Neural cell (in vitro differentiated cells): ENCODE measurements at regions not wholly inside any gene's neighbourhood (a gene's known extent, or its start where the extent isn't known, plus 50 kb on each side); places are given as distances from the start of the nearest gene placed in this dataset.

Source experiments
- EP300 ChIP-seq: fragments of 450-650 bp; conservative IDR thresholded peaks from 2 replicates; pipeline ENCODE4 v1.6.1; 2014; ENCODE audit warnings: antibody characterized with exemption, mild to moderate bottlenecking, moderate library complexity; ENCODE audit not compliant: poor library complexity, severe bottlenecking
- POLR2AphosphoS5 ChIP-seq: IDR thresholded peaks from 2 replicates; pipeline ENCODE4 v1.6.1; 2012
- RAD21 ChIP-seq: fragments of 450-650 bp; conservative IDR thresholded peaks from 2 replicates; pipeline ENCODE4 v1.6.1; 2014; ENCODE audit warnings: antibody characterized with exemption, mild to moderate bottlenecking, moderate library complexity
- SMC3 ChIP-seq: fragments of 450-650 bp; conservative IDR thresholded peaks from 2 replicates; pipeline ENCODE4 v1.6.1; 2014; ENCODE audit warnings: antibody characterized with exemption, mild to moderate bottlenecking, moderate library complexity; ENCODE audit not compliant: poor library complexity
- TAF1 ChIP-seq: IDR thresholded peaks from 2 replicates; pipeline ENCODE4 v1.6.1; 2012; ENCODE audit warnings: low read depth
- TF ChIP-seq, protein P1 (sequence below): fragments of 450-650 bp; IDR thresholded peaks from 2 replicates; pipeline ENCODE4 v1.5.1; 2014; ENCODE audit warnings: antibody characterized with exemption, mild to moderate bottlenecking, moderate library complexity; ENCODE audit not compliant: poor library complexity, severe bottlenecking
- TF ChIP-seq, protein P2 (sequence below): IDR thresholded peaks from 2 replicates; pipeline ENCODE4 v1.6.1; 2012; ENCODE audit warnings: borderline replicate concordance

DNA sequence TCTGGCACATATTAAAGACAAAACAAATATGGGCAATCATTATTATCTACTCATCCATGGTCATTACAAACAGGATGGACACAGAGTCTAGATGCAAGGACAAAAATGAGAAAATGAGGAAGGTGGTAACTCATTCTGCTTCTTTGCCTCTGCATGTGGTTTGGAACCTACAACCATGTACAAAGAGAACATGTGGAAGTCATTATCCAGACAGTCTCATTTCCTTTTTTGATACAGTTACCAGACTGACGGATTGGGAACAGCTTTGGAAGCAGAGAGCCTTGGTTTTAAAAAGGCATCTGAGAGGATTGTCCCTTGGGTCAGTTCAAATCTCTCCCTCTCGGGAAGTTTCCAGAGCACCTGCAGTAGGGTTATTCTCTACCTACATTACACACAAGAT, 433.4 kb upstream of the TNC start:
- TF ChIP-seq, protein P1, sequence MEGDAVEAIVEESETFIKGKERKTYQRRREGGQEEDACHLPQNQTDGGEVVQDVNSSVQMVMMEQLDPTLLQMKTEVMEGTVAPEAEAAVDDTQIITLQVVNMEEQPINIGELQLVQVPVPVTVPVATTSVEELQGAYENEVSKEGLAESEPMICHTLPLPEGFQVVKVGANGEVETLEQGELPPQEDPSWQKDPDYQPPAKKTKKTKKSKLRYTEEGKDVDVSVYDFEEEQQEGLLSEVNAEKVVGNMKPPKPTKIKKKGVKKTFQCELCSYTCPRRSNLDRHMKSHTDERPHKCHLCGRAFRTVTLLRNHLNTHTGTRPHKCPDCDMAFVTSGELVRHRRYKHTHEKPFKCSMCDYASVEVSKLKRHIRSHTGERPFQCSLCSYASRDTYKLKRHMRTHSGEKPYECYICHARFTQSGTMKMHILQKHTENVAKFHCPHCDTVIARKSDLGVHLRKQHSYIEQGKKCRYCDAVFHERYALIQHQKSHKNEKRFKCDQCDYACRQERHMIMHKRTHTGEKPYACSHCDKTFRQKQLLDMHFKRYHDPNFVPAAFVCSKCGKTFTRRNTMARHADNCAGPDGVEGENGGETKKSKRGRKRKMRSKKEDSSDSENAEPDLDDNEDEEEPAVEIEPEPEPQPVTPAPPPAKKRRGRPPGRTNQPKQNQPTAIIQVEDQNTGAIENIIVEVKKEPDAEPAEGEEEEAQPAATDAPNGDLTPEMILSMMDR = no peak
- TF ChIP-seq EP300 (no peak), POLR2AphosphoS5 (no peak), TAF1 (no peak), SMC3 (no peak), RAD21 (no peak)
- TF ChIP-seq, protein P2, sequence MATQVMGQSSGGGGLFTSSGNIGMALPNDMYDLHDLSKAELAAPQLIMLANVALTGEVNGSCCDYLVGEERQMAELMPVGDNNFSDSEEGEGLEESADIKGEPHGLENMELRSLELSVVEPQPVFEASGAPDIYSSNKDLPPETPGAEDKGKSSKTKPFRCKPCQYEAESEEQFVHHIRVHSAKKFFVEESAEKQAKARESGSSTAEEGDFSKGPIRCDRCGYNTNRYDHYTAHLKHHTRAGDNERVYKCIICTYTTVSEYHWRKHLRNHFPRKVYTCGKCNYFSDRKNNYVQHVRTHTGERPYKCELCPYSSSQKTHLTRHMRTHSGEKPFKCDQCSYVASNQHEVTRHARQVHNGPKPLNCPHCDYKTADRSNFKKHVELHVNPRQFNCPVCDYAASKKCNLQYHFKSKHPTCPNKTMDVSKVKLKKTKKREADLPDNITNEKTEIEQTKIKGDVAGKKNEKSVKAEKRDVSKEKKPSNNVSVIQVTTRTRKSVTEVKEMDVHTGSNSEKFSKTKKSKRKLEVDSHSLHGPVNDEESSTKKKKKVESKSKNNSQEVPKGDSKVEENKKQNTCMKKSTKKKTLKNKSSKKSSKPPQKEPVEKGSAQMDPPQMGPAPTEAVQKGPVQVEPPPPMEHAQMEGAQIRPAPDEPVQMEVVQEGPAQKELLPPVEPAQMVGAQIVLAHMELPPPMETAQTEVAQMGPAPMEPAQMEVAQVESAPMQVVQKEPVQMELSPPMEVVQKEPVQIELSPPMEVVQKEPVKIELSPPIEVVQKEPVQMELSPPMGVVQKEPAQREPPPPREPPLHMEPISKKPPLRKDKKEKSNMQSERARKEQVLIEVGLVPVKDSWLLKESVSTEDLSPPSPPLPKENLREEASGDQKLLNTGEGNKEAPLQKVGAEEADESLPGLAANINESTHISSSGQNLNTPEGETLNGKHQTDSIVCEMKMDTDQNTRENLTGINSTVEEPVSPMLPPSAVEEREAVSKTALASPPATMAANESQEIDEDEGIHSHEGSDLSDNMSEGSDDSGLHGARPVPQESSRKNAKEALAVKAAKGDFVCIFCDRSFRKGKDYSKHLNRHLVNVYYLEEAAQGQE = no peak
